Keratinocyte (primary cell): ENCODE measurements at regions not wholly inside any gene's neighbourhood (a gene's known extent, or its start where the extent isn't known, plus 50 kb on each side); places are given as distances from the start of the nearest gene placed in this dataset.

ENCODE experiments used
- DNase-seq: peaks from one replicate; pipeline ENCODE4 v3.0.0-alpha.2; 2011; ENCODE audit warnings: low read depth, missing footprints, low spot score
- FAIRE-seq: peaks from 2 replicates; lab custom pipeline; 2011; peaks lifted over from hg19 to GRCh38; lab: Jason Lieb, UNC
- H2AFZ ChIP-seq: 2 replicates; pipeline ENCODE4 v1.6.0; 2012; ENCODE audit warnings: low read length, control low read depth, inconsistent platforms; ENCODE audit not compliant: control insufficient read depth
- H3K27ac ChIP-seq: 2 replicates; pipeline ENCODE4 v1.5.1; 2011; ENCODE audit warnings: low read length; ENCODE audit not compliant: control insufficient read depth, insufficient read depth
- H3K27me3 ChIP-seq: 3 replicates; pipeline ENCODE4 v1.6.0; 2011; ENCODE audit warnings: low read length; ENCODE audit not compliant: control insufficient read depth, insufficient read depth; ENCODE audit errors: extremely low read depth
- H3K36me3 ChIP-seq, 2 experiments: 2 replicates in 1 of 2; 3 replicates in 1 of 2; pipeline ENCODE4 v1.5.1; 2011; ENCODE audit warnings: low read length in 2 of 2, mild to moderate bottlenecking in 1 of 2; ENCODE audit not compliant: control insufficient read depth in 2 of 2, insufficient read depth in 2 of 2; ENCODE audit errors: extremely low read depth in 1 of 2
- H3K4me1 ChIP-seq: 3 replicates; pipeline ENCODE4 v1.5.1; 2011; ENCODE audit warnings: low read length; ENCODE audit not compliant: control insufficient read depth, insufficient read depth; ENCODE audit errors: extremely low read depth
- H3K4me2 ChIP-seq: 3 replicates; pipeline ENCODE4 v1.6.0; 2011; ENCODE audit warnings: low read depth, low read length; ENCODE audit not compliant: control insufficient read depth, insufficient read depth; ENCODE audit errors: extremely low read depth
- H3K4me3 ChIP-seq, 3 experiments: fragments of 200-600 bp in 1 of 3; sonication (generic) in 1 of 3; 2 replicates in 2 of 3; 3 replicates in 1 of 3; pipeline ENCODE4 v1.5.1; 2011 to 2016; ENCODE audit warnings: low read length in 3 of 3, mild to moderate bottlenecking in 3 of 3, control low read depth in 2 of 3, inconsistent platforms in 1 of 3, low read depth in 1 of 3, mixed read lengths in 1 of 3, mixed run types in 1 of 3, moderate library complexity in 1 of 3; ENCODE audit not compliant: control insufficient read depth in 2 of 3, insufficient read depth in 2 of 3; ENCODE audit errors: extremely low read depth in 1 of 3
- H3K79me2 ChIP-seq: 2 replicates; pipeline ENCODE4 v1.6.0; 2012; ENCODE audit warnings: low read length; ENCODE audit not compliant: control insufficient read depth, insufficient read depth
- H3K9ac ChIP-seq: 3 replicates; pipeline ENCODE4 v1.6.0; 2011; ENCODE audit warnings: low read length; ENCODE audit not compliant: control insufficient read depth, insufficient read depth; ENCODE audit errors: extremely low read depth
- H3K9me1 ChIP-seq: 3 replicates; pipeline ENCODE4 v1.6.0; 2011; ENCODE audit warnings: low read length; ENCODE audit not compliant: control insufficient read depth, insufficient read depth; ENCODE audit errors: extremely low read depth
- H3K9me3 ChIP-seq: 2 replicates; pipeline ENCODE4 v1.5.1; 2012; ENCODE audit warnings: low read depth, low read length; ENCODE audit not compliant: control insufficient read depth
- H4K20me1 ChIP-seq: 3 replicates; pipeline ENCODE4 v1.6.0; 2011; ENCODE audit warnings: low read length; ENCODE audit not compliant: control insufficient read depth, insufficient read depth; ENCODE audit errors: extremely low read depth
- EZH2 ChIP-seq: IDR thresholded peaks from one replicate; pipeline ENCODE4 v1.6.1; 2012; ENCODE audit warnings: inconsistent platforms, mild to moderate bottlenecking, low read length, moderate library complexity
- dilution Hi-C: fragments of 300-500 bp; cut with MboI; formaldehyde crosslinking; loops from one replicate; pipeline ENCODE4 v1.7.0; 2020; ENCODE audit warnings: low sequenced_read_pairs; ENCODE audit not compliant: extremely low pct_ligation_motif_present
- TF ChIP-seq, protein P1 (sequence below), 3 experiments: IDR thresholded peaks in 1 of 3; conservative IDR thresholded peaks in 1 of 3; optimal IDR thresholded peaks in 1 of 3; 2 replicates in 2 of 3; 3 replicates in 1 of 3; pipeline versions ENCODE3 to v1.5.1; 2011; ENCODE audit warnings: low read length in 3 of 3, mild to moderate bottlenecking in 3 of 3, moderate library complexity in 2 of 3, control low read depth in 1 of 3, inconsistent platforms in 1 of 3; ENCODE audit not compliant: insufficient read depth in 2 of 3; ENCODE audit errors: extremely low read depth in 1 of 3

DNA sequence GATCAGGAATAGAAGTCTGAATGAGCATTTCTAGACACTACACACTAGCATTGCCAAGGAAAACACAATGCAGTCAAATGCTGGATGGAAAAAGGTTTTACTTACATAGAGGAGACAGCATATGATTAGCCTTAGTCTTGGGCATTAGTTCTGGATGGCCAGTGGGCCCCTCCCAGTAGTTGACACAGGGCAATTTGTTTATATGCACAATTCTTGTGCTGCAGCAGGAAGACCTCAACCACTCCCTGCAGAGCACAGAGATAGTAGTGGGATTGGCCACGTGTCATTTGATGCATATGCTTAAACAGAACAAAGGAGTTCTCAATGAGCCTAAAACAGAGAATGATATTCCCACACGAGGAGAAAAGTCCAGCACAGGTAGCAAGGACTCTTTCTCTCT, 1496.2 kb upstream of the CDH6 start:
- no peak overlapping the region for H3K4me2 ChIP-seq
- H3K4me1 ChIP-seq = no peaks in the 10 kb centered on the region
- TF ChIP-seq, protein P1, sequence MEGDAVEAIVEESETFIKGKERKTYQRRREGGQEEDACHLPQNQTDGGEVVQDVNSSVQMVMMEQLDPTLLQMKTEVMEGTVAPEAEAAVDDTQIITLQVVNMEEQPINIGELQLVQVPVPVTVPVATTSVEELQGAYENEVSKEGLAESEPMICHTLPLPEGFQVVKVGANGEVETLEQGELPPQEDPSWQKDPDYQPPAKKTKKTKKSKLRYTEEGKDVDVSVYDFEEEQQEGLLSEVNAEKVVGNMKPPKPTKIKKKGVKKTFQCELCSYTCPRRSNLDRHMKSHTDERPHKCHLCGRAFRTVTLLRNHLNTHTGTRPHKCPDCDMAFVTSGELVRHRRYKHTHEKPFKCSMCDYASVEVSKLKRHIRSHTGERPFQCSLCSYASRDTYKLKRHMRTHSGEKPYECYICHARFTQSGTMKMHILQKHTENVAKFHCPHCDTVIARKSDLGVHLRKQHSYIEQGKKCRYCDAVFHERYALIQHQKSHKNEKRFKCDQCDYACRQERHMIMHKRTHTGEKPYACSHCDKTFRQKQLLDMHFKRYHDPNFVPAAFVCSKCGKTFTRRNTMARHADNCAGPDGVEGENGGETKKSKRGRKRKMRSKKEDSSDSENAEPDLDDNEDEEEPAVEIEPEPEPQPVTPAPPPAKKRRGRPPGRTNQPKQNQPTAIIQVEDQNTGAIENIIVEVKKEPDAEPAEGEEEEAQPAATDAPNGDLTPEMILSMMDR (optimal IDR thresholded peaks at IDR 0.05 in 1 of 3, IDR thresholded peaks at IDR 0.05 in 1 of 3, conservative IDR thresholded peaks at IDR 0.05 in 1 of 3; ENCODE audit: extremely low read depth in 1 of 3, insufficient read depth in 2 of 3, low read length in 3 of 3) = no peak
- no peak overlapping the region for H3K4me3 ChIP-seq
- H3K9ac ChIP-seq = no peak overlapping the region
- H3K36me3 ChIP-seq = no peaks in the 10 kb centered on the region
- no peaks in the 10 kb centered on the region for H3K79me2 ChIP-seq
- DNase-seq (no peak), FAIRE-seq (no peak)
- H3K9me1 ChIP-seq = no peaks in the 10 kb centered on the region
- dilution Hi-C loops = no loop called here
- no peaks in the 10 kb centered on the region for H3K27me3 ChIP-seq
- H2AFZ ChIP-seq = no peak overlapping the region
- H3K9me3 ChIP-seq = no peaks in the 10 kb centered on the region
- H3K27ac ChIP-seq = no peak overlapping the region
- H4K20me1 ChIP-seq = no peaks in the 10 kb centered on the region

DNA sequence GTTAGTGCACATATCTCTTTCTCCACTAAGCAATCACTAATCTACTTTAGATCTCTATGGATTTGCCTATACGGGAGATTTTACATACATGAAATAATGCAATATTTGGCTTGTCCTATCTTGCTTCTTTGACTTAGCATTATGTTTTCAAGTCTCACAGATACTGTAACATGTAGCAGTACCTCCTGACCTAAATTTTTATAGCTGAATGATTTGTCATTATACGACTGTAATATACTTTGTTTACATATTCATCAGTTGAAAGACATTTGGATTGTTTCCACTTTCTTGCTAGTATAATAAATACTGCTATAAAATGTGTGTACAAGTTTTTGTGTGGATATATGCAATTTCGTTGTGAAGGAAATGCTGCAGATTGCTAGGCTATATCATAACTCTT, 1520.8 kb upstream of the CDH6 start:
- Histone ChIP-seq H3K27ac (no peak overlapping the region), H3K9me3 (peaks cover 4% of the 10 kb centered on the region), H3K79me2 (no peaks in the 10 kb centered on the region), H2AFZ (no peak overlapping the region), H3K4me2 (no peak overlapping the region), H3K36me3 (no peaks in the 10 kb centered on the region), H3K9ac (no peak overlapping the region), H3K27me3 (no peaks in the 10 kb centered on the region), H4K20me1 (no peaks in the 10 kb centered on the region), H3K4me1 (no peaks in the 10 kb centered on the region), H3K9me1 (no peaks in the 10 kb centered on the region), H3K4me3 (no peak overlapping the region)
- FAIRE-seq (no peak), DNase-seq (no peak)
- TF ChIP-seq EZH2 = no peak
- TF ChIP-seq, protein P1 (optimal IDR thresholded peaks at IDR 0.05 in 1 of 3, IDR thresholded peaks at IDR 0.05 in 1 of 3, conservative IDR thresholded peaks at IDR 0.05 in 1 of 3; ENCODE audit: extremely low read depth in 1 of 3, insufficient read depth in 2 of 3, low read length in 3 of 3) = no peak
- dilution Hi-C loops = no loop called here
